Ovary (tissue), 7 donors: ENCODE measurements at regions not wholly inside any gene's neighbourhood (a gene's known extent, or its start where the extent isn't known, plus 50 kb on each side); places are given as distances from the start of the nearest gene placed in this dataset. TPM values are rescaled to one million over a fixed set of nuclear protein-coding genes. Genes with fewer than 3 reads are reported as not detected.

ENCODE experiments used
- DNase-seq, 5 donors: peaks; one replicate each; pipeline ENCODE4 v3.0.0-alpha.2; 2019 to 2020
- H3K27ac ChIP-seq, 2 donors: fragments of 200-600 bp; one replicate each; pipeline versions ENCODE4 v1.5.1 to v1.8.0; 2019 to 2022
- H3K27me3 ChIP-seq: fragments of 200-600 bp; one replicate; pipeline ENCODE4 v1.8.0; 2022
- H3K36me3 ChIP-seq: fragments of 200-600 bp; sonication (generic); one replicate; pipeline ENCODE4 v1.5.1; 2019
- H3K4me1 ChIP-seq: one replicate; pipeline ENCODE4 v1.8.1; 2013; ENCODE audit warnings: mild to moderate bottlenecking, moderate library complexity; ENCODE audit not compliant: insufficient read depth
- H3K4me3 ChIP-seq: fragments of 200-600 bp; sonication (generic); one replicate; pipeline ENCODE4 v1.5.1; 2017
- H3K9me3 ChIP-seq, 2 donors: fragments of 200-600 bp in 1 of 2; sonication (generic) in 1 of 2; one replicate each; pipeline versions ENCODE4 v1.5.1 to v1.8.1; 2013 to 2019; ENCODE audit warnings: mild to moderate bottlenecking in 1 of 2, moderate library complexity in 1 of 2
- EP300 ChIP-seq: sonication (generic); formaldehyde crosslinking; IDR thresholded peaks from one replicate; pipeline ENCODE4 v1.6.1; 2017; ENCODE audit warnings: antibody characterized with exemption
- POLR2A ChIP-seq: fragments of 450-650 bp; IDR thresholded peaks from one replicate; pipeline ENCODE4 v1.6.1; 2017; ENCODE audit warnings: antibody characterized with exemption, mild to moderate bottlenecking, moderate library complexity
- WGBS, 3 donors: extraction: QIAGEN DNeasy Blood & Tissue Kit in 1 of 3; methylation state at CpG; one replicate each; pipeline versions ENCODE4 v1.1.5 to v1.1.7; 2013 to 2017; 5-methylcytosine and 5-hydroxymethylcytosine counted together
- intact Hi-C, 4 donors: fragments of 100-400 bp; cut with DNase I; formaldehyde crosslinking; loops; one replicate each; pipeline versions ENCODE4 v1.11.0 to v1.15.1; 2022 to 2023
- small RNA-seq: library from RNA; depleted of rRNA; stranded (forward); fragments of <200 nt; gene quantifications from one replicate; pipeline ENCODE3, GENCODE V24; 2016
- TF ChIP-seq, protein P1 (sequence below), 3 donors: fragments of 450-650 bp in 2 of 3; fragments of 200-600 bp in 1 of 3; IDR thresholded peaks; one replicate each; pipeline versions ENCODE4 v1.5.1 to v1.8.0; 2016 to 2022; ENCODE audit warnings: antibody characterized with exemption in 3 of 3, mild to moderate bottlenecking in 1 of 3
- donor health status: DM: no; HTN: no; CAD: no; lungs with moderate emphysema.
- donor health status: DM: no; HTN: no; CAD: no.
- donor health status: Bipolar disorder and iron deficiency.
- donor health status: DM: no; HTN: no; CAD: no.
- donor health status: DM: yes; HTN: yes; CAD: no.

DNA sequence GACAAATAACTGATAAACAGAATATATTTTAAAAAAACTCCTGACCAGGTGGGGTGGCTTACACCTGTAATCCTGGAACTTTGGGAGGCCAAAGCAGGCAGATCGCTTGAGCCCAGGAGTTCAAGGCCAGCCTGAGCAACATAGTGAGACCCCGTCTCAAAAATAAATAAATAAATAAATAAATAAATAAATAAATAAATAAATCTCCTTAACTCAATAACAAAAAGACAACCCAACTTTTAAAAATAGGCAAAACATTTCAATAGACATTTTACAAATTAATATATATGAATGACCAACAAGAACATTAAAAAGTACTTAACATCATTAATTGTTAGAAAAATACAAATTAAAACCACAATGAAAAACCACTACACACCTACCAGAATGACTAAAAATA, 56.2 kb upstream of the CAPRIN2 start:
- 86 to 88% (median 88%) methylated on average over 2 of the region's 2 CpGs for WGBS, 3 donors
- Histone ChIP-seq H3K36me3 (no peaks in the 10 kb centered on the region), H3K4me1 (no peaks in the 10 kb centered on the region), H3K4me3 (no peak overlapping the region), H3K27ac (no peak overlapping the region), H3K27me3 (no peaks in the 10 kb centered on the region), H3K9me3 (no peaks in the 10 kb centered on the region)
- intact Hi-C loops: no loop called here
- TF ChIP-seq EP300 (no peak), POLR2A (no peak)
- no peak for DNase-seq

DNA sequence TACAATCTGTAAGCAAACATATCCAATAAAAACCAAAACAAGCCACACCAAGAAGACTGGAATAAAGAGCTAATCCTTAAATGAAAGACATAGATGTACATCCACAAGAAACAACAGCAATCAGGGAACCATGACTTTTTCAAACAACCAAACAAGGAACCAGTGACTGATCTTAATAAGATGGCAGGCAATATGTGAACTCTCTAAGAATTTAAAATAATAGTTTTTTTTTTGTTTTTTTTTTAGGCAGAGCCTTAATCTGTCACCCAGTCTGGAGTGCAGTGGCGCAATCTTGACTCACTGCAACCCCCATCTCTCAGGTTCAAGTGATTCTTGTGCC, 52.9 kb upstream of the CAPRIN2 start:
- DNase-seq: no peak
- Histone ChIP-seq H3K4me1 (no peaks in the 10 kb centered on the region), H3K9me3 (no peaks in the 10 kb centered on the region), H3K36me3 (no peaks in the 10 kb centered on the region), H3K4me3 (no peak overlapping the region), H3K27ac (no peak overlapping the region), H3K27me3 (no peaks in the 10 kb centered on the region)
- no peak for TF ChIP-seq POLR2A
- intact Hi-C loops: no loop called here
- 88 to 98% (median 97%) methylated on average over 1 of the region's 1 CpG for WGBS, 3 donors

DNA sequence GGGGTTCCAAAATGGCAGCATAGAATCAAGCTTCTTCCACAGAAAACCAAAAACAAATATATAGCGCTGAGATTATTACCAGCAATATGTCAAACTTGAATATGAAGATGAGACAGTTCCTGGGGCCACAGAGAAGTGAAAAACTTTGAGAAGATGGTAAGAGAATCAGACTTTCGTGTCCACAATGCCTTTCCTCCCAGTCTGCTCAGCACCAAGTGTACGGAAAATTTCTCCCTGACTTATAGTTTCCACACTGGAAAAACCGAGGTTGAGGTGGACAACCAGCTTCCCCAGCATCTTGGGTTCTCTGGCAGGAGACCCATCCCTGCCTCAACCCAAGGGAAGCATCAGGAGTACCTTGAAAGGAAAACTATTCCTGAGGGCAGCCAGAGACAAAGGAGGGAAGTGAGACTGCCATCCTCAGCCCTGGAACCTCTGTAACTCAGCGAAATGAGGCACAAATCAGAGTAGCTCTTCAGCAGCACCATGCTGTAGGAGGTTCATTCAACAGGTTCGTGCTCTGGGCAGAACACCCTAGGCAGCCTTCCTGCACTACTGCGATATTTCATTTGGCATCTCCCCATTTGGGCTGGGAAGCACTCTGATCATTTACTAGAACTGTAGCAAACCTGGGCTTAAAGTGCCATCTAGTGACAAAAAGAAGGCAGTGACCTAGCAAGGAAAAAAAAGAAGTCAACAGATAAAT, 52.4 kb upstream of the CAPRIN2 start:
- TF ChIP-seq, protein P1, sequence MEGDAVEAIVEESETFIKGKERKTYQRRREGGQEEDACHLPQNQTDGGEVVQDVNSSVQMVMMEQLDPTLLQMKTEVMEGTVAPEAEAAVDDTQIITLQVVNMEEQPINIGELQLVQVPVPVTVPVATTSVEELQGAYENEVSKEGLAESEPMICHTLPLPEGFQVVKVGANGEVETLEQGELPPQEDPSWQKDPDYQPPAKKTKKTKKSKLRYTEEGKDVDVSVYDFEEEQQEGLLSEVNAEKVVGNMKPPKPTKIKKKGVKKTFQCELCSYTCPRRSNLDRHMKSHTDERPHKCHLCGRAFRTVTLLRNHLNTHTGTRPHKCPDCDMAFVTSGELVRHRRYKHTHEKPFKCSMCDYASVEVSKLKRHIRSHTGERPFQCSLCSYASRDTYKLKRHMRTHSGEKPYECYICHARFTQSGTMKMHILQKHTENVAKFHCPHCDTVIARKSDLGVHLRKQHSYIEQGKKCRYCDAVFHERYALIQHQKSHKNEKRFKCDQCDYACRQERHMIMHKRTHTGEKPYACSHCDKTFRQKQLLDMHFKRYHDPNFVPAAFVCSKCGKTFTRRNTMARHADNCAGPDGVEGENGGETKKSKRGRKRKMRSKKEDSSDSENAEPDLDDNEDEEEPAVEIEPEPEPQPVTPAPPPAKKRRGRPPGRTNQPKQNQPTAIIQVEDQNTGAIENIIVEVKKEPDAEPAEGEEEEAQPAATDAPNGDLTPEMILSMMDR (IDR thresholded peaks at IDR 0.05): peak in 2 of 3 donors; percentile 46 to 57
- TF ChIP-seq POLR2A (no peak), EP300 (no peak)
- Histone ChIP-seq H3K4me1 (no peaks in the 10 kb centered on the region), H3K36me3 (no peaks in the 10 kb centered on the region), H3K4me3 (no peak overlapping the region), H3K27ac (no peak overlapping the region), H3K9me3 (no peaks in the 10 kb centered on the region), H3K27me3 (no peaks in the 10 kb centered on the region)
- 68 to 69% (median 69%) methylated on average over 7 of the region's 7 CpGs for WGBS, 3 donors
- intact Hi-C loops: no loop called here
- DNase-seq: peak in 1 of 5 donors; percentile 30

DNA sequence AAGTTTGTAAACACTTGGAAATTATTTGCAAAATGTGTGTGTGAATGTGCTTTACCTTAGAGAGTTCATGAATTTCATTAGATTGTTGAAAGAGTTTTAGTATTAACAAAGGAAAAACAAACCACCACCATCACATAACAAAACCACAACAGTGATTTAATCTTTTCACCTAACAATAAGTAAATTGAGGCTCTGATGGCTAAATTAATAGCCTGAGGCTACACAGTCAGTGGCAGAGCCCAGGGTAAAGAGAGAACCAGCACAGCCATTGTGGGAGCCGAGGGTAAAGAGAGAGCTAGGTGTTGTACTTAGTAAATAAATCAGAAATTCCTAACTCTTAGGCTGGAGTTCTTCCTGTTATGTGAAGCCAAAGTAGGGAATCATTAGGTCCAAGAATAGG, 51.2 kb upstream of the CAPRIN2 start:
- Histone ChIP-seq H3K27me3 (no peaks in the 10 kb centered on the region), H3K27ac (no peak overlapping the region), H3K4me1 (no peaks in the 10 kb centered on the region), H3K36me3 (no peaks in the 10 kb centered on the region), H3K4me3 (no peak overlapping the region), H3K9me3 (no peaks in the 10 kb centered on the region)
- no peak for DNase-seq
- 81 to 86% (median 82%) methylated on average over 1 of the region's 1 CpG for WGBS, 3 donors
- TF ChIP-seq POLR2A (no peak), EP300 (no peak)
- TF ChIP-seq, protein P1 (IDR thresholded peaks at IDR 0.05): no peak
- intact Hi-C loops: no loop called here

Small RNA genes lying in the stretch of these regions (small RNA-seq; reads per million reads assigned to genes)
- gene PPIAP44: not detected
